H1 (cell line): ENCODE measurements at regions not wholly inside any gene's neighbourhood (a gene's known extent, or its start where the extent isn't known, plus 50 kb on each side); places are given as distances from the start of the nearest gene placed in this dataset.

ENCODE experiments used
- ATF3 ChIP-seq: IDR thresholded peaks from 2 replicates; pipeline ENCODE4 v1.6.1; 2011; ENCODE audit warnings: low read depth, mild to moderate bottlenecking, low read length; ENCODE audit not compliant: insufficient read depth
- CTBP2 ChIP-seq: IDR thresholded peaks from 2 replicates; pipeline ENCODE4 v1.7.0; 2011; ENCODE audit warnings: borderline replicate concordance, mild to moderate bottlenecking, moderate library complexity, mixed read lengths, low read length; ENCODE audit not compliant: insufficient read depth, insufficient read length
- EGR1 ChIP-seq: IDR thresholded peaks from 2 replicates; pipeline ENCODE4 v1.6.1; 2011; ENCODE audit warnings: low read depth, low read length, borderline replicate concordance
- GTF2F1 ChIP-seq: IDR thresholded peaks from 2 replicates; pipeline ENCODE4 v1.6.1; 2012; ENCODE audit warnings: low read depth, low read length, improper control_type of control experiment, borderline replicate concordance
- TF ChIP-seq, protein P1 (sequence below): IDR thresholded peaks from 2 replicates; pipeline ENCODE4 v1.6.1; 2011; ENCODE audit warnings: low read length, improper control_type of control experiment

DNA sequence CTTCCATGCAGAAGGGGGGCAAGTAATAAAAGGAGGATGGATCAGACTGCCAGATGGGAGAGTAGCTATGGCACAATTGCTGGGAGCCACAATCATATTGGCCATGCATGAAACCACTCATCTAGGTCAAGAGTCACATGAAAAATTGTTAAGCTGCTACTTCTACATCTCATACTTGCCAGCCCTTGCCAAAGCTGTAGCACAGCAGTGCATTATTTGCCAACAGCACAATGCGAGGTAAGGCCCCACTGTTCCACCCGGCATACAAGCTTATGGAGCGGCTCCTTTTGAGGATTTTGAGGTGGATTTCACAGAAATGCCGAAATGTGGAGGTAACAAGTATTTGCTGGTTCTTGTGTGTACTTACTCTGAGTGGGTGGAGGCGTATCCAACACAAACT lies 109.9 kb upstream of the EPB41L4A start (continued):
- TF ChIP-seq, protein P1, sequence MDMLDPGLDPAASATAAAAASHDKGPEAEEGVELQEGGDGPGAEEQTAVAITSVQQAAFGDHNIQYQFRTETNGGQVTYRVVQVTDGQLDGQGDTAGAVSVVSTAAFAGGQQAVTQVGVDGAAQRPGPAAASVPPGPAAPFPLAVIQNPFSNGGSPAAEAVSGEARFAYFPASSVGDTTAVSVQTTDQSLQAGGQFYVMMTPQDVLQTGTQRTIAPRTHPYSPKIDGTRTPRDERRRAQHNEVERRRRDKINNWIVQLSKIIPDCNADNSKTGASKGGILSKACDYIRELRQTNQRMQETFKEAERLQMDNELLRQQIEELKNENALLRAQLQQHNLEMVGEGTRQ, result no peak
- TF ChIP-seq EGR1 (no peak), CTBP2 (no peak), ATF3 (no peak), GTF2F1 (no peak)
